Lower lobe of right lung (tissue), 2 donors: ENCODE measurements at regions not wholly inside any gene's neighbourhood (a gene's known extent, or its start where the extent isn't known, plus 50 kb on each side); places are given as distances from the start of the nearest gene placed in this dataset.

Experiments
- ATAC-seq, 2 donors: fragments of 200-7000 bp; cut with Tn5 transposase; one replicate each; pipeline ENCODE4 v1.9.1; 2020 to 2022; ENCODE audit warnings: mild to moderate bottlenecking in 2 of 2, moderate library complexity in 2 of 2
- DNase-seq: peaks from one replicate; pipeline ENCODE4 v3.0.0-alpha.2; 2020
- H3K27ac ChIP-seq: fragments of 200-600 bp; one replicate; pipeline ENCODE4 v1.8.0; 2022
- H3K27me3 ChIP-seq: fragments of 200-600 bp; one replicate; pipeline ENCODE4 v1.8.0; 2022; ENCODE audit warnings: low read depth
- H3K36me3 ChIP-seq: fragments of 200-600 bp; one replicate; pipeline ENCODE4 v1.8.0; 2022; ENCODE audit warnings: mild to moderate bottlenecking
- H3K4me1 ChIP-seq: fragments of 200-600 bp; one replicate; pipeline ENCODE4 v1.8.0; 2022
- H3K4me3 ChIP-seq: fragments of 200-600 bp; one replicate; pipeline ENCODE4 v1.8.0; 2022; ENCODE audit warnings: mild to moderate bottlenecking
- H3K9me3 ChIP-seq: fragments of 200-600 bp; one replicate; pipeline ENCODE4 v1.8.0; 2022
- intact Hi-C: fragments of 100-400 bp; cut with DNase I; formaldehyde crosslinking; loops from one replicate; pipeline ENCODE4 v1.11.0; 2022
- TF ChIP-seq, protein P1 (sequence below): fragments of 200-600 bp; IDR thresholded peaks from one replicate; pipeline ENCODE4 v1.8.0; 2022; ENCODE audit warnings: antibody characterized with exemption, mild to moderate bottlenecking
- donor health status: DM: no; HTN: yes; CAD: no; lungs with severe emphysema.

DNA sequence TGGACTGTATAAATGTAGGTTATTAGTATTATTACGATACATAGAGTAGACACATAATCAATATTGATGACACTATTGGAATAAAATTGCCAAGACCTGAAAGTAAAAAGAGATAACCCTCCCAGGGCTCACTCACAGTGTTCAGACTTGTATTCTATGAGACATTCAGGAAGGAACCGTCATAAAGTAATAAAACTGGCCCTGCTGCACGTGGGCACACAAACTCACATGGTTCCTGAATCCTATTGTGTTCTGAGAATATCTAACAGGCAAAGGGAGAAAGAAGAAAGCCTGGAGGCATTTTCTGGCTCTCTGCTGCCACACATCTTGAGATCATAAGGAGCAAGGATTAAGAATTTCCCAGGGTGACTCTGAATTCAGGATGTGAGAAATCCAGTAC lies 575.9 kb downstream of the HS3ST4 start:
- intact Hi-C loops, result no loop called here
- no peak overlapping the region for H3K27ac ChIP-seq
- TF ChIP-seq, protein P1, sequence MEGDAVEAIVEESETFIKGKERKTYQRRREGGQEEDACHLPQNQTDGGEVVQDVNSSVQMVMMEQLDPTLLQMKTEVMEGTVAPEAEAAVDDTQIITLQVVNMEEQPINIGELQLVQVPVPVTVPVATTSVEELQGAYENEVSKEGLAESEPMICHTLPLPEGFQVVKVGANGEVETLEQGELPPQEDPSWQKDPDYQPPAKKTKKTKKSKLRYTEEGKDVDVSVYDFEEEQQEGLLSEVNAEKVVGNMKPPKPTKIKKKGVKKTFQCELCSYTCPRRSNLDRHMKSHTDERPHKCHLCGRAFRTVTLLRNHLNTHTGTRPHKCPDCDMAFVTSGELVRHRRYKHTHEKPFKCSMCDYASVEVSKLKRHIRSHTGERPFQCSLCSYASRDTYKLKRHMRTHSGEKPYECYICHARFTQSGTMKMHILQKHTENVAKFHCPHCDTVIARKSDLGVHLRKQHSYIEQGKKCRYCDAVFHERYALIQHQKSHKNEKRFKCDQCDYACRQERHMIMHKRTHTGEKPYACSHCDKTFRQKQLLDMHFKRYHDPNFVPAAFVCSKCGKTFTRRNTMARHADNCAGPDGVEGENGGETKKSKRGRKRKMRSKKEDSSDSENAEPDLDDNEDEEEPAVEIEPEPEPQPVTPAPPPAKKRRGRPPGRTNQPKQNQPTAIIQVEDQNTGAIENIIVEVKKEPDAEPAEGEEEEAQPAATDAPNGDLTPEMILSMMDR, result no peak
- no peaks in the 10 kb centered on the region for H3K9me3 ChIP-seq
- no peak for DNase-seq
- H3K36me3 ChIP-seq, result no peaks in the 10 kb centered on the region
- no peak overlapping the region for H3K4me3 ChIP-seq
- ATAC-seq, result no peak
- H3K27me3 ChIP-seq, result no peaks in the 10 kb centered on the region
- no peaks in the 10 kb centered on the region for H3K4me1 ChIP-seq

DNA sequence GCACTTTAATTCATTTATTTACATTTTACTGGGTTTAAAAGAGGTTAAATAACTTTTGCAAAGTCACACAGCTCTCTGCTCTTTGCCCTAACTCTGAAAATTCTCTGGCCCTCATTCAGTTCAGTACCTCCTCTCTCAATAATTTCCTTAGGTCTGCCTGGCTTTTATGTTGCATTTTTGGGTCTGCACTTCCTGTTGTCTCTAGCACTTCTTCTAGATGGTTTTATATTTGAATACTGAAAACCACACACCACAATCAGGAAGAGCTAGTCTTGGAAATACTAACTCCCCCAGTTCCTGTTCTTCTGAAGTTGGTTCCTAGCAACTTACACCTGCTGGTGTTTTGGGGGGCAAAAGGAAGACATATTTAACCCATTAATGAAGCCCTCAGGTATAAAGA lies 577.9 kb downstream of the HS3ST4 start:
- no peak overlapping the region for H3K27ac ChIP-seq
- H3K4me3 ChIP-seq, result no peak overlapping the region
- H3K4me1 ChIP-seq, result no peaks in the 10 kb centered on the region
- intact Hi-C loops, result no loop called here
- ATAC-seq (no peak), DNase-seq (no peak)
- H3K9me3 ChIP-seq, result no peaks in the 10 kb centered on the region
- H3K27me3 ChIP-seq, result no peaks in the 10 kb centered on the region
- H3K36me3 ChIP-seq, result no peaks in the 10 kb centered on the region
- TF ChIP-seq, protein P1, result no peak

DNA sequence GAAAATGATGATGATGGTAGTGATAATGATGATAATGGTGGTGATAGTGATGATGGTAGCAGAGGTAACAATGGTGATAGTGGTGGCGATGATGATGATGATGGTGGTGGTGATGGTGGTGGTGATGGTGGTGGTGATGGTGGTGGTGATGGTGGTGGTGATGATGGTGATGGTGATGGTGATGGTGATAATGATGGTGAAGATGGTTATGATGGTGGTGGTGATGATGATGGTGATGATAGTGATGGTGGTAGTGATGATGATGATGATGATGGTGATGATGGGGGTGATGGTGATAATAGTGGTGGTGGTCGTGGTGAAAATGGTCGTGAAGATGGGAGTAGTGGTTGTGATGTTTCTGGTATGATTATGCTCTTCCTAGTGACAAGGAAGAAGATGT lies 581.8 kb downstream of the HS3ST4 start:
- H3K27me3 ChIP-seq, result no peaks in the 10 kb centered on the region
- ATAC-seq, result no peak
- intact Hi-C loops, result no loop called here
- peaks cover 8% of the 10 kb centered on the region for H3K9me3 ChIP-seq
- TF ChIP-seq, protein P1, result no peak
- no peaks in the 10 kb centered on the region for H3K36me3 ChIP-seq
- no peaks in the 10 kb centered on the region for H3K4me1 ChIP-seq
- H3K27ac ChIP-seq, result no peak overlapping the region
- DNase-seq, result no peak
- no peak overlapping the region for H3K4me3 ChIP-seq

DNA sequence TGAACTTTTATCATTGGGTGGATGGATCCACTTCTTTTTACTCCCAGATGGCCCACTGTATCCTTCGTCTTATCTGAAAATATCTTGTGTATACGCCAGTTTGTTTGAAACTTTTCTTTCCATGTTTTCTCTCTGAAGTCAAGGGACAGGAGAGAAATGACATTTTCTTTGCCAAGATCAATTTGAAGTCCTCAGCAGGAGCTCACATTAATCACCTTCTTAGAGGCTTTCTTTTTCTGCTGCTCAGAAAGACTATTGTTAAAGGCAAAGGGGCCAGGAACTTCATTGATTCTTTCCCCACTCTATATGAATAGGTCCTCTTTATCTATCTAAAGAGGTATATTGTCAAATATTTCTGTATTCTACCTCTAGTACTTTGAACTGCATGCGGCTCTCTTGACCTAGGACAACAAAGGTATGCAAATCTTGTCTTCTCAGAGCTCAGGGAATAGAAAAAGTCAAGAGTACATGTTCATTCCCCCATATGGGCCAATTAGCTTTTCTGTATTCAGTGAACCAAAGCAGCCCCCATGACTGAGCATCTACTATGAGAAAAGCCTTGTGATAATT lies 583.3 kb downstream of the HS3ST4 start:
- Histone ChIP-seq H3K4me1 (no peaks in the 10 kb centered on the region), H3K36me3 (no peaks in the 10 kb centered on the region), H3K9me3 (peaks cover 8% of the 10 kb centered on the region), H3K4me3 (no peak overlapping the region), H3K27me3 (no peaks in the 10 kb centered on the region), H3K27ac (no peak overlapping the region)
- DNase-seq, result no peak
- ATAC-seq, result no peak
- TF ChIP-seq, protein P1, result no peak
- intact Hi-C loops, result no loop called here

DNA sequence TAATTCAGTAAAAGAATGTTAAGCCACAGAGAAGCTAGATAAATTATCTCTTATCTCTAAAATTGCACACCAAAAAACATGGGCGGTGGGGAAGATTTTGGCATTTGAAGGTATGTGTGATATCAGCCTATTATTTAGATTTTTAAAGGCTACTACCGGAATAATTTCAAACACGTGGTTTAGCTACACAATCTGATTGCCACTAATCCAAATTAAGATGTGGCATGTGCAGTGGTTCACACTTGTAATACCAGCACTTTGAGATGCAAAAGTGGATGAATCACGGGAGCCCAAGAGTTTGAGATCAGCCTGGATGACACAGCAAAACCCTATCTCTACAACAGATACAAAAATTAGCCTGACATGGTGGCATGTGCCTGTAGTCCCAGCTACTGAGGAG lies 584.5 kb downstream of the HS3ST4 start:
- DNase-seq (no peak), ATAC-seq (no peak)
- Histone ChIP-seq H3K9me3 (peaks cover 8% of the 10 kb centered on the region), H3K27ac (no peak overlapping the region), H3K4me1 (no peaks in the 10 kb centered on the region), H3K4me3 (no peak overlapping the region), H3K36me3 (no peaks in the 10 kb centered on the region), H3K27me3 (no peaks in the 10 kb centered on the region)
- intact Hi-C loops, result no loop called here
- TF ChIP-seq, protein P1, result no peak
